HG02798 (cell line): ENCODE measurements at regions not wholly inside any gene's neighbourhood (a gene's known extent, or its start where the extent isn't known, plus 50 kb on each side); places are given as distances from the start of the nearest gene placed in this dataset.

Source experiments
- ATAC-seq: cut with Tn5 transposase; IDR thresholded peaks from one replicate; pipeline ENCODE4 v1.9.1; 2021; ENCODE audit warnings: mild to moderate bottlenecking; ENCODE audit not compliant: unreplicated experiment, poor library complexity

DNA sequence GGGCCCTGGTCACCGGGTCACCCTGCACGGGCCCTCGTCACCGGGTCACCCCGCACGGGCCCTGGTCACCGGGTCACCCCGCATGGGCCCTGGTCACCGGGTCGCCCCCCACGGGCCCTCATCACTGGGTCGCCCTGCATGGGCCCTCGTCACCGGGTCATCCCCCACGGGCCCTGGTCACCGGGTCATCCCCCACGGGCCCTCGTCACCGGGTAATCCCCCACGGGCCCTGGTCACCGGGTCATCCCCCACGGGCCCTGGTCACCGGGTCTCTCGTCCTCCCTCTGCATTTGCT is 77.6 kb downstream of the RIPK4 start:
- ATAC-seq, result no peak

- no peak for ATAC-seq
Measured at GRCh38 chr21:41687633-41688032, 79.2 kb downstream of the RIPK4 start.

DNA sequence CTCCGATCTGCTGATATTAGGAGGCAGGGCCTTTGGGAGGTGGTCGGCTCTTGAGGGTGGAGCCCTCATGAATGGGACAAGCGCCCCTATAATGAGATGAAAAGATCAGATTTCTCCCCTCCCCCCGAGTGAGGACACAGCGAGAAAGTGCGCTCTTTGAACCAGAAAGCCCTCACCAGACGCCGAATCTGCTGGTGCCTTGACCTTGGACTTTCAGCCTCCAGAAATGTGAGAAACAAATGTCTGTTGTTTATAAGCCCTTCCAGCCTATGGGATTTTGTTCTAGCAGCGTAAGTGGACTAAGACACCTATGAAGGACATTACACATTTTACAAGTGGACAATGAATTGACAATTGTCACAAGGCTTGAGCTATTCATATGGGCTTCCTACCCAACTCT is 80.2 kb downstream of the RIPK4 start:
- ATAC-seq, result no peak

DNA sequence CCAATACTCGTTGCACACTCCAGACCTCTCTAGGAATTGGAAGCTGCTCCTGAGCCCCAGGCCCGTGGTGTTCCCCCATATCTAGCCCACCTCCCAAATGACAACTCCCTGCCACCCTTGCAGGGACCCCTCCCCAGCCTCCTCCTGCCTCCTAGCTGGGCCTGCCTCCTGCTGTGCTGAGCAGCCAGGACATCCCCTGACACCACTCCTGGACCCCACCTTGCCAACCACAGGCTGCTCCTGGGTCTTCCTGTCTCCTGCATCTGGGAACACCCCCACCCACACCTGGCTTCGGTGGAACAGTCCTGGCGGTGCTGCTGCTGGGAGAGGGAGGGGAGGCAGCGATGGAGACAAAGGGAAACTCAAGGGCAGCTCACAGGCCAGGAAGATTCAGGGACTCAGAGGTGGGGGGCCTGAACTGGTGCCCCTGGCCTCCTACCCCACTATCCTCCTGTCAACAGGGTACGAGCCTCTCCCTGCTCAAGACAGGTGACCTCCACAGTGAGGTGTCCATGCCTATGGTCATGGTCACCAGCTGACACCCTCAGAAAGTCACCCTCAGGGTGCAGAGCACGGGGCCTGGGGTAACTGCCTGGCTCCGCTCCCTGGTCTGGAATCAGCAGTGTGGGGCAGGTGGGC is 81.2 kb downstream of the RIPK4 start:
- no peak for ATAC-seq

- ATAC-seq, result no peak
Measured at GRCh38 chr21:41684381-41685245, 82.2 kb downstream of the RIPK4 start.

- ATAC-seq, result no peak
Measured at GRCh38 chr21:41683815-41684214, 83.0 kb downstream of the RIPK4 start.

DNA sequence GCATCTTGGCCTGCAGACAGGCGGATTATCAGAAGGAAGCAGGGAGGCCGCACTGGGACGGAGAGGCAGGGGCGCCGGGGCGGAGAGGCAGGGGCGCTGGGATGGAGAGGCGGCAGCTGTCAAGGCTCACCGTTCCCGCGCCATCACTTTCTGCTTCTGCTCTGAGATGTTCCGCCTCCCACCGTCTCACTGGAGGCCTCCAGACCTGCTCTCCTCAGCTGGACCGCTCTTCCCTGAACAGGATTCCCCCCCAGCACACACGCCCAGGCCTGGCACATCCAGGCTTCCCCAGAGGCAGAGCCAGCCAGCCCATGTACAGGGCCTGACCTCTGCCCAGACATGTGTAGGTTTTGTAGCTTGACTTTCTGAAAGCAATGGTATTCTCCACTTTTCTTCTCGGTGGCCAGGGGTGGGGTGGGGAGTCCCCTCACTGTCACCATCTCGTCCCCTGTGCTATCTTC is 84.1 kb downstream of the RIPK4 start:
- ATAC-seq, result no peak

GRCh38 chr21:41681939-41682718 is 84.7 kb downstream of the RIPK4 start:
- ATAC-seq, result no peak

- ATAC-seq, result no peak
Measured at GRCh38 chr21:41681348-41681801, 85.5 kb downstream of the RIPK4 start.

DNA sequence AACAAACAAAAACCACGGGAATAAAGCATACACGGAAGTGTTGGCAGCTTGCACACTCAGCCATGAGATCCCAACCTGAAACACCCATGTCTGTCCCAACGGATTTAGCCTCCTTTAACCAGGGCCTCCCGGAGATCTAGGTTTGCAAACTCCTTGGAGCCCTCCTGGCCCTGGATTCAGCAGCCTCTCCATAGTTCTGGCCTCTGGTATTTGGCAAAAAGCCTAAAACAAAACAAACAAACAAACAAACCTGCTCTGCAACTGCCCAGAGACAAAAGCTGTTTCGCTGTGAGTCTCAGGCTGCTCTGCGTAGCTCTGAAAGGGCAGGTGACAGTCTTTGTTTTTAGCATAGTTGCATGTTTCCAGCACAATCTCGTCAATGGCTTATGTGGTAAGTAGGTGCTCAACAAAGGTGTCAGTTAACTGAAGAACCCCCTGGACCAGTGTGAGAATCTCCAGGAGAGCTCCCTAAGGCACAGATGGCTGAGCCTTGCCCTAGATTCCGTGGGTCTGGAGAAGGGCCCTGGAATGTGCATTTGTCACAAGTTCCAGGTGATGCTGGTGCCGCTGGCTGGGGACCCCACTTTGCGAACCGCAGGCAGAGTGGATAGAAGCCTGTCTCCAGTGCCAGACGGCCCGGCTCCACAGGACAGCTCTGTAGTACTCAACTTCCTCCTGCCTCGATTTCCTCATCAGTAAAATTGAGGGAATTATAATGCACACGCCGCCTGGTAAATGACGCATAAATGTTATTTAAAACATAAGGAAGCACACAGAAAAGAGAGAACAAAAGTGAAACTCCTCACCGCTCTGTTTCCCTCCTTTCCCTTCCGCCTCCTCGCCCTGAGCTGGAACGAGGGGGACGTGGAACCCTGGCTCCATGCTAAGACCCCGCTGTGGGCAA is 86.2 kb downstream of the RIPK4 start:
- no peak for ATAC-seq

DNA sequence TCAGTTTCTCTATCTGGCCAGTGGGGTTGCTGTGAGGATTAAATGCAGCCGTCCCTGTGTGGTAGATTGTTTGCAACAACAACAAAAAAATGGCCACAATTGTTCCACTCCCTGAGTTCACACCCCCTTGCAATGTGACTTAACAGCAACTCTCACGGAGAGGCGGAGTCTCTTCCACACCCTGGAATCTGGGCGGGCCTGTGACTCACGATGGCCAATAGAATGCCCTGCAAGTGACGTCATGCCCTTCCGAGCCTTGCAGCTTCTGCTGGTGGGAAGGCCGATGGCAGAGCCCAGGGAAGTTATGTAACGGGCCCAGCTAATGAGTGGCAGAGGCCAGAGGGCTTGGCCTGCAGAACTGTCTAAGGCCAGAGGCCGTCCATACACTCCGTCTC is 87.9 kb downstream of the RIPK4 start:
- no peak for ATAC-seq

DNA sequence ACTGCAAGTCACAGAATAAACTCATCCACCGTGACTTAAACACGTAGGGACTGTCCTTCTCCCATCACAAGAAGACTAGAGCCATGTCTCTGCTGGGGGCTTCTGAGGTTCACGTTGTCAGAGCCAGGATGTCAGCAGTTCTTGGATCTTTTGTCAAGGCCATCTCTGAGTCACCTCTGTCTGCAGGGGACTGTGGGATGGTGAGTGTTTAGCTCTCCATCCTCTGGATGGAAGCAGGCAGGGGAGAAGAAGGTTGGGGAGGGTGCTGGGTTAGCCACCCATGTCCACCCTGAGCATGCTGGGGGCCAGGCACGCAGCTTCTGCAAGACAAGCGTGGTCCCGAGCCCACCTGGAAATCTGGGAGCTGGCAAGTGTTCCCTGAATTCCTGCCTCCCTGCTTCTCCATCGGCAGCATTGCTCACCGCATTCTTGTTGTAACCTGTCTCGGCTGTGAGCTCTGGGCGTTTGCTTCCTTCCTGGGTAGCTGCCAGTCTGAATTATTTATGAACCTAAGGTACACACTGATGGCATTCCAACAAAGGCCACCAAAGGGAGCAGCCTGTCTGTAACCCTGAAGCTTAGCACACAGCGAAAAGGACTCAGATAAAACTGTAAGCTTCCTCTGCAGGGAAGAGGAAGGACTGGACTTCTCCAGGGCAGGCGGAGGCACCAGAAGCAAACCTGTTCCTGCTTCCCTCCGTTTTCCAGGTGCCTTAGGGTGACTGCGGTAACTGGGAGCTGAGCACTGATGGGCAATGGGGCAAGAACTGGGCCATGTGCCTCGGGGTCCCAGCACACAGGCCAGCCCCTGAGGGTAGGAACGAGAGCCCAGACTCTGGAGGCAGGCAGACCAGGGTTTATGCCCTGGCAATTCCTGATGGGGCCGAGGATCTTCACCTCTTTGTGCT is 88.6 kb downstream of the RIPK4 start:
- no peak for ATAC-seq

GRCh38 chr21:41677671-41678015 is 89.2 kb downstream of the RIPK4 start:
- ATAC-seq, result no peak

- ATAC-seq, result no peak
Measured at GRCh38 chr21:41676198-41676597, 90.7 kb downstream of the RIPK4 start.

GRCh38 chr21:41675574-41675973 is 91.3 kb downstream of the RIPK4 start:
- ATAC-seq, result no peak

DNA sequence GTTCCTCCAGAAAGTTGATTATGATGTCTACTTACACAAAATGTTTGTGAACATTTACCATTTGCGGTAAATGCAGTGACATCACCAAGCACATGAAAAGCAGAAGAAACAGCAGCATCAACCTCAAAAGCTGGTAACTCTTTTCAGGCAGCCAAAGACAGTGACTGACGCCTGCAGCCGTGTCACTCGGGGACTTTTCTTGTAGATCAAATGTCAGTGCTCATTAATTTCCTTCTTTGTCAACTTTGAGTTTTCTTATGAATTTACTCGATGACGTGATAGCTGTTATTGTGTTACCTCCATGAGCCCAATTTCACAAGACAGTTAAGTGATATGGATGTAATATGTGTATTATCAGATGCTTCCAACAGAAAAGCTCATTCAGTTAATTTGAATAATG is 92.5 kb downstream of the RIPK4 start:
- no peak for ATAC-seq

GRCh38 chr21:41673596-41674335 is 93.1 kb downstream of the RIPK4 start:
- ATAC-seq, result no peak

GRCh38 chr21:41673071-41673470 is 93.8 kb downstream of the RIPK4 start:
- no peak for ATAC-seq

- no peak for ATAC-seq
Measured at GRCh38 chr21:41672543-41672915, 94.3 kb downstream of the RIPK4 start.
